Left lung (tissue), 4 donors: ENCODE measurements at regions not wholly inside any gene's neighbourhood (a gene's known extent, or its start where the extent isn't known, plus 50 kb on each side); places are given as distances from the start of the nearest gene placed in this dataset.

Experiments used
- ATAC-seq: fragments of 200-7000 bp; cut with Tn5 transposase; one replicate; pipeline ENCODE4 v1.9.1; 2020; ENCODE audit warnings: moderate library complexity
- DNase-seq, 4 donors: peaks; one replicate each; pipeline ENCODE4 v3.0.0-alpha.2; 2013 to 2020
- H3K27ac ChIP-seq, 2 donors: fragments of 200-600 bp; sonication (generic) in 1 of 2; one replicate each; pipeline versions ENCODE4 v1.5.0 to v1.8.0; 2020 to 2021
- H3K27me3 ChIP-seq, 2 donors: fragments of 200-600 bp; sonication (generic) in 1 of 2; one replicate each; pipeline versions ENCODE4 v1.5.0 to v1.8.0; 2020 to 2021
- H3K36me3 ChIP-seq, 2 donors: fragments of 200-600 bp; sonication (generic) in 1 of 2; one replicate each; pipeline versions ENCODE4 v1.5.0 to v1.8.0; 2020 to 2021
- H3K4me1 ChIP-seq, 2 donors: fragments of 200-600 bp; one replicate each; pipeline ENCODE4 v1.8.0; 2021
- H3K4me3 ChIP-seq, 2 donors: fragments of 200-600 bp; sonication (generic) in 1 of 2; one replicate each; pipeline versions ENCODE4 v1.5.0 to v1.8.0; 2020 to 2021; ENCODE audit warnings: mild to moderate bottlenecking in 1 of 2
- H3K9me3 ChIP-seq, 2 donors: fragments of 200-600 bp; sonication (generic) in 1 of 2; one replicate each; pipeline versions ENCODE4 v1.5.0 to v1.8.0; 2020 to 2021
- intact Hi-C, 2 donors: fragments of 100-400 bp; cut with DNase I; formaldehyde crosslinking; loops; one replicate each; pipeline versions ENCODE4 v1.11.2 to v1.14.2; 2022
- TF ChIP-seq, protein P1 (sequence below), 2 donors: fragments of 200-600 bp; sonication (generic) in 1 of 2; IDR thresholded peaks; one replicate each; pipeline versions ENCODE4 v1.5.0 to v1.8.0; 2021; ENCODE audit warnings: antibody characterized with exemption in 2 of 2
- donor health status: DM: no; HTN: yes; CAD: no.
- donor health status: DM: no; HTN: no; CAD: no.

GRCh38 chr4:3671571-3672464 lies 94.4 kb upstream of the ADRA2C start:
- DNase-seq (peak in 1 of 4 donors; percentile 37), ATAC-seq (no peak)
- peaks cover 0 to 18% of the 10 kb centered on the region in 2 donors for H3K27me3 ChIP-seq
- peaks cover 0 to 11% of the 10 kb centered on the region in 2 donors for H3K9me3 ChIP-seq
- no peak overlapping the region for H3K4me3 ChIP-seq
- H3K36me3 ChIP-seq = no peaks in the 10 kb centered on the region
- TF ChIP-seq, protein P1, sequence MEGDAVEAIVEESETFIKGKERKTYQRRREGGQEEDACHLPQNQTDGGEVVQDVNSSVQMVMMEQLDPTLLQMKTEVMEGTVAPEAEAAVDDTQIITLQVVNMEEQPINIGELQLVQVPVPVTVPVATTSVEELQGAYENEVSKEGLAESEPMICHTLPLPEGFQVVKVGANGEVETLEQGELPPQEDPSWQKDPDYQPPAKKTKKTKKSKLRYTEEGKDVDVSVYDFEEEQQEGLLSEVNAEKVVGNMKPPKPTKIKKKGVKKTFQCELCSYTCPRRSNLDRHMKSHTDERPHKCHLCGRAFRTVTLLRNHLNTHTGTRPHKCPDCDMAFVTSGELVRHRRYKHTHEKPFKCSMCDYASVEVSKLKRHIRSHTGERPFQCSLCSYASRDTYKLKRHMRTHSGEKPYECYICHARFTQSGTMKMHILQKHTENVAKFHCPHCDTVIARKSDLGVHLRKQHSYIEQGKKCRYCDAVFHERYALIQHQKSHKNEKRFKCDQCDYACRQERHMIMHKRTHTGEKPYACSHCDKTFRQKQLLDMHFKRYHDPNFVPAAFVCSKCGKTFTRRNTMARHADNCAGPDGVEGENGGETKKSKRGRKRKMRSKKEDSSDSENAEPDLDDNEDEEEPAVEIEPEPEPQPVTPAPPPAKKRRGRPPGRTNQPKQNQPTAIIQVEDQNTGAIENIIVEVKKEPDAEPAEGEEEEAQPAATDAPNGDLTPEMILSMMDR (IDR thresholded peaks at IDR 0.05) = no peak
- H3K27ac ChIP-seq = no peak overlapping the region
- intact Hi-C loops = no loop called here
- no peaks in the 10 kb centered on the region for H3K4me1 ChIP-seq

DNA sequence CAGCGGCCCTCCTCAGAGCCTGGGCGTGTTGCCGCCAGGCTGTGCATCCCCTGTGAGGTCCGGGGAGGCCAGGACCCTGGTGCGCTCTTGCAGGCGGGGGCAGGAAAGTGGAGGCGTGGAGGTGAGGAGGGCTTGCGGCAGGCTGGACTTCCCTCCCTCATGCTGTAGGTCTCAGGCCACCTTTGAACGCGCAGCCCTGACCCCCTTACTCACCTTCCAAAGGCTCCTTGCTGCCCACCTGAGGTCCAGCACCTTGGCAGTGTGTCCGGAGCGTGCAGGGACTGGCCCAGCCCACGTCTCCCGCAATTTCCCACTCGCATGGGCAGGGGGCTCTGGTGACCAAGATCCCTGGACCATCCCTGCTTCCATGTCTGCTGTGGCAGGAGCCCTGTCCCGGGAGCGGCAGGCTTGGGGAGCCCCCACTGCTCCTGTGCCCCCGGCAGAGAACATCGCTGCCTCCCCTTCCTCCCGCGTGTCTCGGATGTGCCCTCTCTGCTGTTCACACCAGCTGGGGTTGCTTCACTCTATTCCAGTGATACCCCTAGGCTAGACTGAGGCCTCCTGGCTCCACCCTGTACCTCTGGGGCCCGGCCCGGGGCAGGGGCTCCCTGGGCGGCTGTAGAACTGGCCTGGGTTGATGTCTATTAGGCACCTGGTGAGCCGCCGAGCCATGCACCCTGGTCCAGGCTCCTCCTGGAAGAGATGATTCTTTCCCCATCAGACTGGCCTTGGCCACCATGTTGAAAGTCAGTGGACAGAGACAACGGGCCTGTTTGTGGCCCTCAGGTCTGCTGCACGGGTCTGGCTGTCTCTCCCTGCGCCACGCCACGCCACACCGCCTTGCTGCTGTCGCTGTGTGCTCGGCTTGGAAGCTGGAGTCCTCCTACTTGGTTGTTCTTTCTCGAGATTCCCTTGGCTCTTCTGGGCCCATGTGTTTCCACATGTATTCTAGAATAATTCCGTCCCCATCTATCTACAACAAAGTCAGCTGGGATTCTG lies 95.4 kb upstream of the ADRA2C start:
- ATAC-seq (no peak), DNase-seq (peak in 1 of 4 donors; percentile 65)
- H3K27me3 ChIP-seq = peaks cover 0 to 8% of the 10 kb centered on the region in 2 donors
- TF ChIP-seq, protein P1 (IDR thresholded peaks at IDR 0.05) = no peak
- peaks cover 0 to 14% of the 10 kb centered on the region in 2 donors for H3K9me3 ChIP-seq
- H3K4me1 ChIP-seq = no peaks in the 10 kb centered on the region
- H3K27ac ChIP-seq = no peak overlapping the region
- no peaks in the 10 kb centered on the region for H3K36me3 ChIP-seq
- intact Hi-C loops = no loop called here
- H3K4me3 ChIP-seq = no peak overlapping the region

GRCh38 chr4:3669553-3669949 lies 96.6 kb upstream of the ADRA2C start:
- Histone ChIP-seq H3K9me3 (peaks cover 0 to 14% of the 10 kb centered on the region in 2 donors), H3K36me3 (no peaks in the 10 kb centered on the region), H3K4me1 (no peaks in the 10 kb centered on the region), H3K27me3 (no peaks in the 10 kb centered on the region), H3K27ac (no peak overlapping the region), H3K4me3 (no peak overlapping the region)
- DNase-seq = peak in 1 of 4 donors; percentile 70
- no peak for ATAC-seq
- TF ChIP-seq, protein P1 (IDR thresholded peaks at IDR 0.05) = no peak
- intact Hi-C loops = no loop called here

DNA sequence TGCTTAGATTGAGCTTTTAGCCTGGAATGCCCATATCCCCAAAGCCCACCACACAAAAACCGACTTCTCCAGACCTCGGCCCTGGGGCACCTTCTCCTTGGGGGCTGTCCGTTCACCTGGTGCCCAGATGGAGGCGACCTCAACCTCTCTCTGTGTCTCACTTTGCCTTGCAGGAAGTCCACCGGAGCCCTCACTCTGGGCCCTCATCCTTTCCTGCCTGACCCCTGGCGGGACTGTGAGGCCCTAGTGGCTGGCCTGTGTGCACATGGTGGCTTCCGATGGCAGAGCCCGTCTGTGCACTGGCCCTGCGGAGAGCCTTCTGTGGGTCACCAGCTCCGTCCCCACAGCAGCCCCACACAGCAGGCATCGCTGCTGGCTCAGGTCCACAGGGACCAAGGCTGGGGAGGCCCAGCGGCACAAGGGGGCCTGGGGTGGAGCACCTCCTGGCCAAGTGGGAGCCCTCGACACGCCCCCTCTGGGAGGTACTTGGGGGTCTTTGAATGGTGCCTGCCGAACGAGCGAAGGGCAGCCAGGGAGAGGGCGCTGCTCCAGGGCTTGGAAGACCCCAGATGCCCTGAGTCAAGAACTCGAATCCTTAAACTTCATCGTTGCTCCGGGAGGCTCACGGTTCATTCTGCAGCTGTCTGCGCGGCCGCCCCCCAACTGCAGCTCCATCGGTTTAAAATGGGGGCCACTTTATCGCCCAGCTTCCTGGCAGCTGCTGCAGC lies 97.2 kb upstream of the ADRA2C start:
- H3K36me3 ChIP-seq = no peaks in the 10 kb centered on the region
- TF ChIP-seq, protein P1 (IDR thresholded peaks at IDR 0.05) = no peak
- no peak for ATAC-seq
- peaks cover 0 to 14% of the 10 kb centered on the region in 2 donors for H3K9me3 ChIP-seq
- peak in 1 of 4 donors; percentile 50 for DNase-seq
- H3K4me3 ChIP-seq = no peak overlapping the region
- no peak overlapping the region for H3K27ac ChIP-seq
- intact Hi-C loops = no loop called here
- peaks cover 0 to 6% of the 10 kb centered on the region in 2 donors for H3K27me3 ChIP-seq
- no peaks in the 10 kb centered on the region for H3K4me1 ChIP-seq
